ENCODE measurements at regions not wholly inside any gene's neighbourhood (a gene's known extent, or its start where the extent isn't known, plus 50 kb on each side); places are given as distances from the start of the nearest gene placed in this dataset.

- Histone ChIP-seq H3K56ac (replicated peaks; ENCODE audit: insufficient read length, low read depth, low read length) (no peak overlapping the region), H2AK5ac (ENCODE audit: low read depth, low read length) (no peak overlapping the region), H2BK120ac (replicated peaks; ENCODE audit: low read depth, low read length) (no peak overlapping the region), H3K4ac (replicated peaks; ENCODE audit: insufficient read length, low read depth, low read length) (no peak overlapping the region), H2BK12ac (ENCODE audit: low read depth, low read length) (no peak overlapping the region), H4K91ac (replicated peaks; ENCODE audit: insufficient read length, low read length) (no peak overlapping the region), H3K14ac (ENCODE audit: insufficient read length) (no peak overlapping the region), H2BK15ac (ENCODE audit: low read length) (no peak overlapping the region), H3K9me3 (ENCODE audit: insufficient read depth in 2 of 2, low read depth in 1 of 2, low read length in 1 of 2) (no peaks in the 10 kb centered on the region), H3K9ac (replicated peaks in 1 of 4; ENCODE audit: extremely low read depth in 1 of 4, low read depth in 3 of 4, low read length in 3 of 4) (no peak overlapping the region), H3K4me3 (ENCODE audit: extremely low read depth in 1 of 4, insufficient read depth in 2 of 4, low read depth in 3 of 4, low read length in 4 of 4) (no peak overlapping the region), H3K23me2 (ENCODE audit: low read depth, low read length) (no peaks in the 10 kb centered on the region; the same call in 1 of the 2 replicates), H4K5ac (ENCODE audit: insufficient read length, low read depth, low read length) (no peak overlapping the region), H3K36me3 (ENCODE audit: control insufficient read depth in 2 of 4, insufficient read depth in 4 of 4, low read length in 3 of 4) (no peaks in the 10 kb centered on the region), H3K18ac (ENCODE audit: extremely low read depth, low read length) (no peak overlapping the region), H2AFZ (ENCODE audit: low read length) (no peak overlapping the region), H3K23ac (ENCODE audit: insufficient read length) (no peak overlapping the region), H3K79me2 (ENCODE audit: control insufficient read depth in 1 of 2, insufficient read depth in 2 of 2, low read length in 2 of 2) (no peaks in the 10 kb centered on the region), H2BK5ac (ENCODE audit: low read depth, low read length) (no peak overlapping the region), H4K8ac (ENCODE audit: extremely low read depth, insufficient read depth, low read length) (no peak overlapping the region), H3K27me3 (replicated peaks in 1 of 4; ENCODE audit: control insufficient read depth in 3 of 4, extremely low read depth in 1 of 4, insufficient read depth in 3 of 4, low read length in 3 of 4) (no peaks in the 10 kb centered on the region; a peak in 1 of 7 replicates), H3K79me1 (ENCODE audit: low read depth, low read length) (no peaks in the 10 kb centered on the region), H3K4me2 (ENCODE audit: insufficient read depth in 1 of 2, low read depth in 2 of 2, low read length in 2 of 2) (no peak overlapping the region), H3K27ac (ENCODE audit: low read depth, low read length) (no peak overlapping the region), H4K20me1 (replicated peaks in 1 of 2; ENCODE audit: control insufficient read depth in 1 of 2, insufficient read depth in 2 of 2, low read length in 2 of 2) (no peaks in the 10 kb centered on the region), H3K4me1 (replicated peaks in 1 of 4; ENCODE audit: control insufficient read depth in 3 of 4, insufficient read depth in 4 of 4, low read length in 3 of 4) (no peaks in the 10 kb centered on the region; a peak in 1 of 7 replicates), H2BK20ac (ENCODE audit: low read length) (no peak overlapping the region)
- CTCF ChIA-PET (ENCODE audit: partially characterized antibody), result interaction anchor here (0.6 kb wide), 1 partner anchor 15 kb away, joined by 3 read pairs; no protein-coding TSS in a partner anchor
- POLR2A ChIA-PET (ENCODE audit: partially characterized antibody), result interaction anchor here (0.6 kb wide), 1 partner anchor 211 kb away, joined by 3 read pairs; no protein-coding TSS in a partner anchor
- FAIRE-seq (no peak), DNase-seq (ENCODE audit: low read depth in 1 of 2, low spot score in 2 of 2) (no peak)
- TF ChIP-seq KDM1A (IDR thresholded peaks at IDR 0.05; ENCODE audit: borderline replicate concordance, low read length), result no peak
- TF ChIP-seq SRF (IDR thresholded peaks at IDR 0.05; ENCODE audit: low read depth, low read length), result no peak
- TF ChIP-seq ZNF274 (IDR thresholded peaks at IDR 0.05; ENCODE audit: borderline replicate concordance, extremely low read depth, low read length), result no peak
Measured at GRCh38 chr1:55684131-55684650, 469.0 kb upstream of the USP24 start.
